ENCODE measurements at regions not wholly inside any gene's neighbourhood (a gene's known extent, or its start where the extent isn't known, plus 50 kb on each side); places are given as distances from the start of the nearest gene placed in this dataset.
A peak's percentile ranks its signal among the peaks of the same experiment; 100 is the strongest.

GRCh38 chrX:121128925-121129877 lies 81.8 kb downstream of the GLUD2 start:
- H3K4me1 ChIP-seq: no peaks in the 10 kb centered on the region
- peak in 1 of 2 donors; percentile 17 for DNase-seq
- WGBS, 5 donors: 68 to 89% (median 83%) methylated on average over 5 of the region's 5 CpGs
- H3K27ac ChIP-seq: no peak overlapping the region
- TF ChIP-seq POLR2A (IDR thresholded peaks at IDR 0.05): no peak
- TF ChIP-seq POLR2AphosphoS5 (IDR thresholded peaks at IDR 0.05): no peak
- no peak for TF ChIP-seq CTCF (IDR thresholded peaks at IDR 0.05)
- TF ChIP-seq EP300 (IDR thresholded peaks at IDR 0.05): no peak
- H3K9me3 ChIP-seq: no peaks in the 10 kb centered on the region
- no peaks in the 10 kb centered on the region for H3K27me3 ChIP-seq
- intact Hi-C loops (cut with DNase I; ENCODE audit: low total_unique reads): no loop called here
- H3K36me3 ChIP-seq: no peaks in the 10 kb centered on the region
- no peak overlapping the region for H3K4me3 ChIP-seq

- no peaks in the 10 kb centered on the region for H3K27me3 ChIP-seq
- WGBS, 5 donors: 52 to 85% (median 68%) methylated on average over 6 of the region's 6 CpGs
- TF ChIP-seq POLR2AphosphoS5 (IDR thresholded peaks at IDR 0.05) (no peak), CTCF (IDR thresholded peaks at IDR 0.05) (no peak), POLR2A (IDR thresholded peaks at IDR 0.05) (no peak), EP300 (IDR thresholded peaks at IDR 0.05) (no peak)
- H3K27ac ChIP-seq: no peak overlapping the region
- intact Hi-C loops (cut with DNase I; ENCODE audit: low total_unique reads): no loop called here
- no peak for DNase-seq
- H3K4me3 ChIP-seq: no peak overlapping the region
- no peaks in the 10 kb centered on the region for H3K9me3 ChIP-seq
- no peaks in the 10 kb centered on the region for H3K36me3 ChIP-seq
- no peaks in the 10 kb centered on the region for H3K4me1 ChIP-seq
These were observed 85.3 kb downstream of the GLUD2 start for GRCh38 chrX:121132675-121133074.

- Histone ChIP-seq H3K27me3 (no peaks in the 10 kb centered on the region), H3K27ac (no peak overlapping the region), H3K4me3 (no peak overlapping the region), H3K4me1 (no peaks in the 10 kb centered on the region), H3K9me3 (no peaks in the 10 kb centered on the region), H3K36me3 (no peaks in the 10 kb centered on the region)
- intact Hi-C loops (cut with DNase I; ENCODE audit: low total_unique reads): no loop called here
- 39 to 58% (median 45%) methylated on average over 8 of the region's 8 CpGs for WGBS, 5 donors
- TF ChIP-seq POLR2A (IDR thresholded peaks at IDR 0.05) (no peak), POLR2AphosphoS5 (IDR thresholded peaks at IDR 0.05) (no peak), EP300 (IDR thresholded peaks at IDR 0.05) (no peak), CTCF (IDR thresholded peaks at IDR 0.05) (no peak)
- no peak for DNase-seq
These were observed 88.2 kb downstream of the GLUD2 start for GRCh38 chrX:121135488-121136207.

- Histone ChIP-seq H3K27me3 (no peaks in the 10 kb centered on the region), H3K9me3 (no peaks in the 10 kb centered on the region), H3K4me3 (no peak overlapping the region), H3K27ac (no peak overlapping the region), H3K36me3 (no peaks in the 10 kb centered on the region), H3K4me1 (no peaks in the 10 kb centered on the region)
- DNase-seq: no peak
- intact Hi-C loops (cut with DNase I; ENCODE audit: low total_unique reads): no loop called here
- no peak for TF ChIP-seq EP300 (IDR thresholded peaks at IDR 0.05)
- no peak for TF ChIP-seq POLR2A (IDR thresholded peaks at IDR 0.05)
- no peak for TF ChIP-seq CTCF (IDR thresholded peaks at IDR 0.05)
- TF ChIP-seq POLR2AphosphoS5 (IDR thresholded peaks at IDR 0.05): no peak
These were observed 98.7 kb downstream of the GLUD2 start for GRCh38 chrX:121146059-121146628.
